Fibroblast of lung (primary cell): ENCODE measurements at regions not wholly inside any gene's neighbourhood (a gene's known extent, or its start where the extent isn't known, plus 50 kb on each side); places are given as distances from the start of the nearest gene placed in this dataset.

Experiments used
- DNase-seq, 2 donors: peaks; one replicate each; pipeline versions ENCODE4 v3.0.0 to v3.0.0-alpha.2; 2010; ENCODE audit warnings: low read depth in 2 of 2
- H2AFZ ChIP-seq: 2 replicates; pipeline ENCODE4 v1.5.1; 2012; ENCODE audit warnings: low read length, control low read depth, inconsistent platforms
- H3K27ac ChIP-seq: 2 replicates; pipeline ENCODE4 v1.5.1; 2011; ENCODE audit warnings: low read length, control low read depth; ENCODE audit not compliant: insufficient read depth
- H3K27me3 ChIP-seq: 2 replicates; pipeline ENCODE4 v1.5.1; 2011; ENCODE audit warnings: mild to moderate bottlenecking, low read length; ENCODE audit not compliant: control insufficient read depth, insufficient read depth
- H3K36me3 ChIP-seq: 2 replicates; pipeline ENCODE4 v1.5.1; 2011; ENCODE audit warnings: low read length; ENCODE audit not compliant: control insufficient read depth, insufficient read depth
- H3K4me1 ChIP-seq: 2 replicates; pipeline ENCODE4 v1.5.1; 2011; ENCODE audit warnings: low read length; ENCODE audit not compliant: control insufficient read depth, insufficient read depth; ENCODE audit errors: extremely low read depth
- H3K4me2 ChIP-seq: 2 replicates; pipeline ENCODE4 v1.5.1; 2011; ENCODE audit warnings: low read length, control low read depth; ENCODE audit not compliant: insufficient read depth; ENCODE audit errors: extremely low read depth
- H3K4me3 ChIP-seq, 4 experiments: fragments of 200-600 bp in 1 of 4; sonication (generic) in 1 of 4; replicated peaks in 1 of 4; 2 replicates each; pipeline ENCODE4 v1.5.1; 2011 to 2016; ENCODE audit warnings: low read length in 4 of 4, low read depth in 3 of 4, mild to moderate bottlenecking in 3 of 4, control low read depth in 2 of 4, inconsistent platforms in 1 of 4, mixed read lengths in 1 of 4; ENCODE audit not compliant: insufficient read depth in 1 of 4; ENCODE audit errors: control extremely low read depth in 1 of 4
- H3K79me2 ChIP-seq: 2 replicates; pipeline ENCODE4 v1.5.1; 2012; ENCODE audit warnings: mild to moderate bottlenecking, low read length, inconsistent platforms; ENCODE audit not compliant: control insufficient read depth, insufficient read depth
- H3K9ac ChIP-seq: 2 replicates; pipeline ENCODE4 v1.5.1; 2011; ENCODE audit warnings: mild to moderate bottlenecking, low read length, control low read depth; ENCODE audit not compliant: insufficient read depth
- H3K9me3 ChIP-seq: 2 replicates; pipeline ENCODE4 v1.5.1; 2012; ENCODE audit warnings: low read depth, low read length; ENCODE audit not compliant: control insufficient read depth, insufficient read depth
- H4K20me1 ChIP-seq: 2 replicates; pipeline ENCODE4 v1.5.1; 2011; ENCODE audit warnings: low read length; ENCODE audit not compliant: control insufficient read depth, insufficient read depth; ENCODE audit errors: extremely low read depth
- CTCF ChIP-seq, 2 donors: IDR thresholded peaks in 1 of 2; conservative IDR thresholded peaks in 1 of 2; 1 replicate in 1 of 2; 2 replicates in 1 of 2; pipeline ENCODE4 v1.5.1; 2011 to 2012; ENCODE audit warnings: low read length in 2 of 2, control low read depth in 1 of 2, inconsistent platforms in 1 of 2, low read depth in 1 of 2, mild to moderate bottlenecking in 1 of 2
- EZH2 ChIP-seq: IDR thresholded peaks from 2 replicates; pipeline ENCODE4 v1.5.1; 2012; ENCODE audit warnings: low read length, control low read depth, mild to moderate bottlenecking; ENCODE audit errors: missing control alignments

- Histone ChIP-seq H3K9me3 (no peaks in the 10 kb centered on the region), H3K27me3 (no peaks in the 10 kb centered on the region), H3K4me2 (no peak overlapping the region), H3K9ac (no peak overlapping the region), H4K20me1 (no peaks in the 10 kb centered on the region), H3K79me2 (no peaks in the 10 kb centered on the region), H3K27ac (no peak overlapping the region), H3K4me1 (peaks cover 2% of the 10 kb centered on the region), H3K4me3 (no peak overlapping the region), H2AFZ (no peak overlapping the region), H3K36me3 (no peaks in the 10 kb centered on the region)
- TF ChIP-seq EZH2 (no peak), CTCF (conservative IDR thresholded peaks at IDR 0.05 in 1 of 2, IDR thresholded peaks at IDR 0.05 in 1 of 2; ENCODE audit: low read depth in 1 of 2, low read length in 2 of 2) (no peak)
- DNase-seq: peak in 1 of 2 donors; percentile 7
Measured at GRCh38 chr5:102654559-102655349, 100.4 kb upstream of the PAM start.

- Histone ChIP-seq H3K27me3 (no peaks in the 10 kb centered on the region), H3K9ac (no peak overlapping the region), H3K4me2 (no peak overlapping the region), H3K9me3 (no peaks in the 10 kb centered on the region), H2AFZ (no peak overlapping the region), H3K27ac (no peak overlapping the region), H3K79me2 (no peaks in the 10 kb centered on the region), H4K20me1 (no peaks in the 10 kb centered on the region), H3K4me1 (peaks cover 2% of the 10 kb centered on the region), H3K36me3 (no peaks in the 10 kb centered on the region), H3K4me3 (no peak overlapping the region)
- TF ChIP-seq CTCF (conservative IDR thresholded peaks at IDR 0.05 in 1 of 2, IDR thresholded peaks at IDR 0.05 in 1 of 2; ENCODE audit: low read depth in 1 of 2, low read length in 2 of 2) (no peak), EZH2 (no peak)
- DNase-seq: no peak
Measured at GRCh38 chr5:102659151-102659550, 96.0 kb upstream of the PAM start.

- Histone ChIP-seq H3K4me1 (peaks cover 2% of the 10 kb centered on the region), H3K9me3 (no peaks in the 10 kb centered on the region), H3K27me3 (no peaks in the 10 kb centered on the region), H3K36me3 (no peaks in the 10 kb centered on the region), H3K27ac (no peak overlapping the region), H3K79me2 (no peaks in the 10 kb centered on the region), H3K9ac (no peak overlapping the region), H3K4me3 (no peak overlapping the region), H3K4me2 (no peak overlapping the region), H2AFZ (no peak overlapping the region), H4K20me1 (no peaks in the 10 kb centered on the region)
- DNase-seq: no peak
- TF ChIP-seq EZH2 (no peak), CTCF (conservative IDR thresholded peaks at IDR 0.05 in 1 of 2, IDR thresholded peaks at IDR 0.05 in 1 of 2; ENCODE audit: low read depth in 1 of 2, low read length in 2 of 2) (no peak)
Measured at GRCh38 chr5:102660111-102660510, 95.0 kb upstream of the PAM start.
